Body of pancreas (tissue), 4 donors: ENCODE measurements at regions not wholly inside any gene's neighbourhood (a gene's known extent, or its start where the extent isn't known, plus 50 kb on each side); places are given as distances from the start of the nearest gene placed in this dataset.

ENCODE experiments used
- ATAC-seq: fragments of 150-250 bp; one replicate; pipeline ENCODE4 v1.9.1; 2016
- DNase-seq, 4 donors: peaks; one replicate each; pipeline ENCODE4 v3.0.0-alpha.2; 2019
- H3K27ac ChIP-seq, 4 donors: fragments of 200-600 bp; sonication (generic); 1 replicate in 3 of 4; 2 replicates in 1 of 4; pipeline versions ENCODE4 v1.5.1 to v1.6.1; 2016 to 2019; ENCODE audit warnings: mild to moderate bottlenecking in 1 of 4, mixed read lengths in 1 of 4, moderate library complexity in 1 of 4
- H3K27me3 ChIP-seq, 2 donors: fragments of 200-600 bp; sonication (generic); one replicate each; pipeline ENCODE4 v1.6.0; 2016; ENCODE audit warnings: mild to moderate bottlenecking in 1 of 2
- H3K36me3 ChIP-seq, 2 donors: fragments of 200-600 bp; sonication (generic); replicated peaks in 1 of 2; 2 replicates each; pipeline ENCODE4 v1.5.1; 2016; ENCODE audit warnings: low read depth in 2 of 2; ENCODE audit not compliant: insufficient read depth in 1 of 2
- H3K4me1 ChIP-seq: fragments of 200-600 bp; sonication (generic); one replicate; pipeline ENCODE4 v1.6.0; 2016
- H3K4me3 ChIP-seq, 2 donors: fragments of 200-600 bp; sonication (generic); 1 replicate in 1 of 2; 2 replicates in 1 of 2; pipeline ENCODE4 v1.5.1; 2016 to 2019
- H3K9me3 ChIP-seq, 3 donors: fragments of 200-600 bp; sonication (generic); 1 replicate in 2 of 3; 2 replicates in 1 of 3; pipeline ENCODE4 v1.5.1; 2016
- CTCF ChIP-seq, 7 experiments: fragments of 450-650 bp in 4 of 7; fragments of 200-600 bp in 3 of 7; sonication (generic) in 3 of 7; IDR thresholded peaks; one replicate each; pipeline ENCODE4 v1.5.1; 2016 to 2019; ENCODE audit warnings: antibody characterized with exemption in 7 of 7
- POLR2A ChIP-seq, 3 donors: fragments of 450-650 bp; IDR thresholded peaks; one replicate each; pipeline ENCODE4 v1.6.1; 2016; ENCODE audit warnings: antibody characterized with exemption in 3 of 3, mild to moderate bottlenecking in 2 of 3
- WGBS, 2 donors: methylation state at CpG; one replicate each; pipeline ENCODE4 v1.1.5; 2017; 5-methylcytosine and 5-hydroxymethylcytosine counted together
- intact Hi-C: fragments of 100-400 bp; cut with DNase I; formaldehyde crosslinking; loops from one replicate; pipeline ENCODE4 v1.15.1; 2023

- H3K4me1 ChIP-seq = no peaks in the 10 kb centered on the region
- no peaks in the 10 kb centered on the region for H3K36me3 ChIP-seq
- H3K27ac ChIP-seq = no peak overlapping the region
- TF ChIP-seq CTCF (IDR thresholded peaks at IDR 0.05) (no peak), POLR2A (IDR thresholded peaks at IDR 0.05) (no peak)
- ATAC-seq = no peak
- no peaks in the 10 kb centered on the region for H3K9me3 ChIP-seq
- no peaks in the 10 kb centered on the region for H3K27me3 ChIP-seq
- no peak for DNase-seq
- H3K4me3 ChIP-seq = no peak overlapping the region
- 40 to 44% methylated on average over 5 of the region's 5 CpGs for WGBS, 2 donors
- intact Hi-C loops = no loop called here
Measured at GRCh38 chr13:69373747-69374425, 733.7 kb upstream of the ATXN8OS start.

DNA sequence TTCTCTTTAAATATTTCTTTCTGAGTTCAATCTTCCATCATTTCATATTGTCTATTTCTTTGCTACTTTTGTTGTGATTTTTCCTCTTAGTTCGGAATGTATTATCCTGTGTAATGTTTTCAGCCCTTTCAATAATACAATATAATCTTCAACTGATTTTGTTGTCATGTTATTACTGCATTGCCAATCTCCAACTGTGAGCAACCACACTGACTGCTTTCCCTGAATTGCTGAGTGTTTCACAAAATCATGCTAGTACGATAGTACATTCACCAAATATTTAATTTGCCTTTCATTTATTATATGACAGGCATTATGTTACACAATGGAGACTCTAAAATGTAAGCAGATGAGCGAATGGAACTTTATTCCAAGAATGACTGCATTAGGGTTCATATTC is 744.3 kb upstream of the ATXN8OS start:
- no peak for TF ChIP-seq POLR2A (IDR thresholded peaks at IDR 0.05)
- no peak for TF ChIP-seq CTCF (IDR thresholded peaks at IDR 0.05)
- ATAC-seq (no peak), DNase-seq (no peak)
- no peaks in the 10 kb centered on the region for H3K27me3 ChIP-seq
- no peaks in the 10 kb centered on the region for H3K4me1 ChIP-seq
- 53 to 58% methylated on average over 3 of the region's 3 CpGs for WGBS, 2 donors
- no peaks in the 10 kb centered on the region for H3K9me3 ChIP-seq
- H3K4me3 ChIP-seq = no peak overlapping the region
- H3K27ac ChIP-seq = no peak overlapping the region
- no peaks in the 10 kb centered on the region for H3K36me3 ChIP-seq
- intact Hi-C loops = no loop called here

- Histone ChIP-seq H3K9me3 (no peaks in the 10 kb centered on the region), H3K27ac (no peak overlapping the region), H3K4me1 (no peaks in the 10 kb centered on the region), H3K4me3 (no peak overlapping the region), H3K36me3 (no peaks in the 10 kb centered on the region), H3K27me3 (no peaks in the 10 kb centered on the region)
- WGBS, 2 donors = 48 to 60% methylated on average over 3 of the region's 3 CpGs
- DNase-seq (no peak), ATAC-seq (no peak)
- no peak for TF ChIP-seq CTCF (IDR thresholded peaks at IDR 0.05)
- no peak for TF ChIP-seq POLR2A (IDR thresholded peaks at IDR 0.05)
- intact Hi-C loops = no loop called here
Measured at GRCh38 chr13:69331245-69331644, 776.4 kb upstream of the ATXN8OS start.

DNA sequence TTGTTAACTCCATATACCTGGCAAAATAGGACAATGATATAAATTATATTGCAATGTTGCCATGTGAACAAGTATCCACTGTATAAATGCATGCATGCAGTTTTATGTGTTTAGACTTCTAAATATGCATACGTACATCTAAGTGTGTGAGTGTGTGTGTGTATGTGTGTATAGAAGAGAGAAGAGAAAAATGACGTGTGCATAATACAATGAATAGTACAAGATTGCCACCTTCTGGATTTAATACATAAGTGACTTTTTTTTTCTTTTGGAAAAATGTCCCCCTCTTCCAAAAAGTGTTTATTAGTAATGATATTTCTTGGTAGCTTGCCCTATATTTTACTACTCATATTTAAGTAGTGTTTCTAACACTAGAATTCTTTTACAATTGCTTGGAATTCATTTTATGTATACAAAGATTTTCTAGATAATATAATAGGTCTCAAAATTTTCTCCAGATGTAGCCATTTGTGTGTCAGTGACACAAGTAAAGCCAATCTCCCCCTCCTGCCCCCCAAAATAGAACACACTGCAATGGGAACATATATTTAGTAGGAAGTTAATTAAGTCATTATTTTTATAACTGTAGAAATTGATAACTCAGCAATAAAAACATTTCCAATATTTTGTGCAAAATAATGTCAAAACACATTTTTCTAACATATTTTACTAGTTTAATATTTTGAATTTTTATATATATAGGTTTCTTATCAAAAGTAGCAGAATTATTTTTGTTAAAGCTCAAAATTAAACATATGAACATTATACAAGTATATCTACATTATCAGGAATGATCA is 783.3 kb upstream of the ATXN8OS start:
- TF ChIP-seq CTCF (IDR thresholded peaks at IDR 0.05) (peak in 2 of 7 experiments; percentile 15 to 16), POLR2A (IDR thresholded peaks at IDR 0.05) (no peak)
- H3K4me3 ChIP-seq = no peak overlapping the region
- intact Hi-C loops = no loop called here
- no peaks in the 10 kb centered on the region for H3K36me3 ChIP-seq
- no peaks in the 10 kb centered on the region for H3K27me3 ChIP-seq
- 0% methylated on average over 2 of the region's 2 CpGs for WGBS, 2 donors
- no peaks in the 10 kb centered on the region for H3K4me1 ChIP-seq
- no peak overlapping the region for H3K27ac ChIP-seq
- no peak for ATAC-seq
- no peak for DNase-seq
- H3K9me3 ChIP-seq = no peaks in the 10 kb centered on the region
